HG02852 (cell line): ENCODE measurements at regions not wholly inside any gene's neighbourhood (a gene's known extent, or its start where the extent isn't known, plus 50 kb on each side); places are given as distances from the start of the nearest gene placed in this dataset.

Experiments
- ATAC-seq: cut with Tn5 transposase; IDR thresholded peaks from one replicate; pipeline ENCODE4 v1.9.1; 2021; ENCODE audit warnings: mild to moderate bottlenecking, moderate library complexity; ENCODE audit not compliant: unreplicated experiment

DNA sequence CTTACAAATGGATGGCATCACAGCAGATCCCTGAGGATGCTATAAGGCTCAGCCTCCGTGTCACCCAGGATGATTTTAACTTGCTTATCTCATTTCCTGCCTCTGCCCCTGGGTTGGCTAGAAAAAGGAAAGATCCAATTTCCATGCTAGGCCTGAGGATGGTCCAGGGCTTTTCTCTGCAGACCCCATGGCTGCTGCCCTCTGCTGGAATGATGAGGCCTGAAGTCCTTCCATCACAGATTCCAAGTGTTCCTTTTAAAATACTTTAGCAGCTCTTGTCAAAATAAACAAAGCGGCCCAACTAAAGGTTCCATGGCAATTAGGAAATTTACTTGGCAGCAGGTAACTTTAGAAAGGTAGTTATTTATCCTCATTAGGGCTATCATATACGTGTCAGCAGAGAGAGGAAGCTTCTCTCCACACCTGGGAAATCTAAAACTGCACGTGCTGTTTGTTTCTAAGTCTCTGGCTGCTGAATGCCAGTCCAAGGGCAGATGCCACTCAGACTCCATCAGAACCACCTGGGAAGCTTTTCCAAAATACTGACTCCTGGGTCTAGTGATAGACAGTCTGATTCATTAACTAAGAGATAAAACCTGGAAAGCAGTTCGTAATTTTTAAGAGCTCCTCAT is 401.9 kb upstream of the IL12A start:
- no peak for ATAC-seq

DNA sequence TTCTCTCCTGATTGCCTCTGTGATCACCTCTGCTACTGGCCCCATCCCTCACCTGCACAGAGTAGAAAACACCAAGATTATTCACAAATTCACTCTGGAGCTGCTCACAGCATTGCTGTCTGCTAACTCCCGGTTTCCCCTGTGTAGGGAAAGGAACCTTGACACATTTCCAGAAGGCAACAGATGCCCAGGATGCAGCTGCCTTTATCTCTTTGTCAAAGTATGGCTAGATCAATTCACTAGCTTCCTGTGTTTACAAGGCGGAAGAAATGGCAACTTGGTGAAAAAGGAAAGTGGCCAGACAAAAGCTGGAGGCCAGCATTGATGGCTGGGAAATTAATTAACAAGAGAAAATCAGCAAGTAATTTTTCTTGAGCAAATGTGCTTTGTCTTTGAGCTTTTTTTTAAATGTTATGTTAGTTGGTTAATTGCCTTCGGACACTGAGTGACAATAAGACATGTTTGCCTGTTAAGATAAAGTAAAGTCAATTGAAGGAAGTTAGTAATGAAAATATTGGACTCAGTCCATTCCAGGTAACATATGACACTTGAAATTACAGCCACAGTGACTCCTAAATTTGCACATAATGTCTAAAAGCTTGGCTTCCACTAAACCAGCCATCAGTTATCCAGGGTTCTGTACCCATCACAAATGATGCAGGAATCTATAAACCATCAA is 394.6 kb upstream of the IL12A start:
- no peak for ATAC-seq

DNA sequence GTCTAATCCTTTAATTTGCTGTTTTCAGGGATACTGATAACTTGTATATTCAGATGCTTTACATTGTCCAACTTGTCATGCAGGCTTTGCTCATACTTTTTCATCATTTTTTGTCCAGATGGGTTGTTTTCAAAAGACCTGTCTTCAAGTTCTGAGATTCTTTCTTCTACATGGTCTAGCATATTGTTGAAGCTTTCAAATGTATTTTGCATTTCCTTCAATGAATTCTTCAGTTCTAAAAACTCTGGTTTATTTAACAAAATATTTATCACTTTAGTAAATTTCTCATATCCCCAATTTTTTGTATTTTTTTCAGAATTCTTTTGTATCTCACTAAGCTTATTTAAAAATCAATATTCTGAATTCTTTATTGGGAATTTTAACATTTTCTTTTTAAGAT is 388.3 kb upstream of the IL12A start:
- no peak for ATAC-seq

DNA sequence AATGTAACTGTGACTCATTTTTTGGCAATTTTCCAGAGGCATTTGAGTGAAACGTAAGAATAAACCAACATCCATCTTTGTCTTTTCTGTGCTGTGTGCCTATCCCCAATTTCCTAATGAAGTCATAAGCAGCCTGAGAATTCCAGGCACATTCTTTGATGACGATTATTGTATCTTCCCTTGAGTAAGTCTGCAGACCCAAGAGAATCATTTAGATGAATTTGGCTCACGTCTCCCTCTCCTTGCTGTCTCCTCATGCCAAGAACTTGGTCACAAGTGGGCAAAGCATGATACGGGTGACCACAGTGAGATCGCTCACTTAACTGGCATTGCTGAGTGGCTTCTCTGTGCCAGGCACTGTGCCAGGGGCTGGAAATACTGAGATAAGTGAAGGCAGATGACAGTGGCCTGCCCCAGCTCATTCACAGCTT is 384.5 kb upstream of the IL12A start:
- ATAC-seq, result no peak

DNA sequence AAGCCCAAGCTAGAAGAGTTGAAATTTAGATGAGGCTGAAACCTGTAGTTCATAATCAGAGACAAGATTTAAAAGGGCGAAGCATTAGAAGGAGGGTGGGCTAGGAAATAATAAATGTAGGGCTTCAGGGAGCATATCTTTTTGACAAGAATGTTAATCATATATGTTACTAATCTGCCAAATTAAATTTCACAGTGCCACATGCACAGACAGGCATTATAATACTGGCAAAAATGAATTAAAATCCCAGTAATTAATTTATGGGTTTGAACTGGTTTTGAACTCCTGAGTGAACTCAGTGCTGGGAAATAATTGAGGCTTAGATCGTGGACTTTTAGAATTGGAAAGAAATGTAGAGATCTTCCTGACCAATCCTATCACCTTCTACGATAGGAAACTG is 383.5 kb upstream of the IL12A start:
- no peak for ATAC-seq

GRCh38 chr3:159605776-159606175 is 382.9 kb upstream of the IL12A start:
- ATAC-seq, result no peak

DNA sequence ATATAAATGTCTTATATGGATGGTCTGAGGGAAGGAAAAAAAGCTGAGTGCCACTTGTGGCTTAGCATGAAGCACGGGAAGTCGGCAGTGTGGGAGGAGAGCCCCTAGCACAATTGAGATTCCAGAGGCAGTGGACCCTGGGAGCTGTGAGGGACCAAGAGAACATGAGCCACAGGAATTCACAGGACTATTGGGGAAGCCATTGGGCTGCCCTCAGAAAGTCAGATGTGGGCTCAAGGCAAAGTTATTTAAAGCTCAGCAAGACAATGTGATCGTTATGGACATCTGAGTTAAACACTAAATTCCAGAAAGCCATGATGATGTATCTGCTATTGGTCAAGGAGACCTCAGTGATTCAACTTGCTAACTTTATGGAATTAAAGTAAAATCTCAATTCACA is 380.8 kb upstream of the IL12A start:
- ATAC-seq, result no peak

DNA sequence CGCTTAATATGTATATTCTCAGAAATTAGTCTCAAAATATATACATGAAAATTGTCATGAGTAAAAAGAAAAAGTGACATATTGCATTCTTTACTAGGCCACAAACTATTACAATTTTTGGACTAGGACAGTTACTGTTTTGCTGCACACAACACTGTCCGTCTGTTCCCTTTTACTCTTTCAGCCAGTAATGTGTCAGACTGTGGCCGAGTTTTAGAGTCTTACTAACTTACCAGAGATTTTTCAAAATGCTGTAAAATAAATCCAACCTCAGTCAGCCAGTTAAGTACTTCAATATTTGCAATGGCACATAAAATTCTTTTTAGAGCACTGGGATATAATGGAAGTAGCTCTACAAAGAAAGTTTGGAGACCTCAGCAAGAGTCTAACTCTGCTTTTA is 380.3 kb upstream of the IL12A start:
- no peak for ATAC-seq

GRCh38 chr3:159609625-159610024 is 379.0 kb upstream of the IL12A start:
- ATAC-seq, result no peak

- no peak for ATAC-seq
Measured at GRCh38 chr3:159616234-159616825, 372.3 kb upstream of the IL12A start.

GRCh38 chr3:159619341-159619885 is 369.2 kb upstream of the IL12A start:
- no peak for ATAC-seq

DNA sequence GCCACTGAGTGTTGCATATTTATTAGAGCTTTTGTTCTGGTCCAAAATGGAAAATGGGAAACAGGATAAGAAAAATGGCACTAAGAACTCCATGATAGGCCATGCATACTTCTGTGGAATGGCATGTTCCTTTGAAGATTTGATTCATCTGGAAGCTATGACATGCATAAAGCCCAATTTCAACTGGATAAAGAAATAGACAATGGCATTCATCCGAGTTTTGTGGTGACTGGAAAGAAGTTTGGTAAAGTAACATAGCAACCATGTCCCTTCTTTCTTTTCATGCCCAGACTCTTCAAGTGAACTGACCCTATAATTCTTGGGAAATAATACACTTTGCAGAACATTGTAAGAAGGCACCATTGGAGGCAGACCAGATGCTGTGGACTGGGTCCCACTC is 368.4 kb upstream of the IL12A start:
- ATAC-seq, result no peak

GRCh38 chr3:159620873-159621272 is 367.8 kb upstream of the IL12A start:
- ATAC-seq, result no peak

DNA sequence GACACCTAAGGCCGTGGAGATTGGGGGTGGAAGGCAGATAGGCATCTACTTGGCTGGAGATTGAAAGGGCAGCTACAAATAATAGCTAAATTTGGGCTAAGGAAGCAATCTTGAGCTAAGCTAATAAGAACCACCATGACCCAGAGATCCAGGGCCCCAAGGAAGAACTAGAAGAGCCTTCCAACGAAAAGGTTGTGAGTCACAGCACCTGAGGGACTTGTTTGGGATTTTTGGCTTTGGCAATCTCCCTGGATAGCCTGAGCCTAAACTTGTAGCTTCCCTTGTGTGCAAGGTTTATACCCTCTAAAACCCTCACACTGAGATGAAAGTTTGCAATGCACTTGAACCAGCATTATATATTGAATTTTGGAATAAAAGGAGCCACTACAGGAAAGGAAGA is 364.0 kb upstream of the IL12A start:
- ATAC-seq, result no peak

GRCh38 chr3:159625594-159625993 is 363.0 kb upstream of the IL12A start:
- ATAC-seq, result no peak

GRCh38 chr3:159626598-159626997 is 362.0 kb upstream of the IL12A start:
- no peak for ATAC-seq

DNA sequence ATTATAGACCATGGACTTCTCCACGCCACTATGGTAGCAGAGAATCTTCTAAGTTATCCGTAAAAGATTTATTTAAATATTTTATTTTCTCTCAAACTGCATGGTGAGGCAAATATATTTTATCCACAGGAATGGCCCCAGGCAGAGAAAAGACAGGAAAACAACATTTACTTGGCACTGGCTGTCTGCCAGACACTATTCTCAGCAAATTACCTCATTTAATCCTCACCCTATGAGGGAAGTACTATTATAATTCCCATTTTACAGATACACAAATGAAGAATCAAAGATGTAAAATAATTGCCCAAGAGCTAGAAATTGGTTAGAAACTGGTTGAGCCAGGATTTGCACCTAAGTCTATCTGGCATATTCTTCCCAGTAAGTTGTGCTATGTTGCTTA is 361.4 kb upstream of the IL12A start:
- ATAC-seq, result no peak

DNA sequence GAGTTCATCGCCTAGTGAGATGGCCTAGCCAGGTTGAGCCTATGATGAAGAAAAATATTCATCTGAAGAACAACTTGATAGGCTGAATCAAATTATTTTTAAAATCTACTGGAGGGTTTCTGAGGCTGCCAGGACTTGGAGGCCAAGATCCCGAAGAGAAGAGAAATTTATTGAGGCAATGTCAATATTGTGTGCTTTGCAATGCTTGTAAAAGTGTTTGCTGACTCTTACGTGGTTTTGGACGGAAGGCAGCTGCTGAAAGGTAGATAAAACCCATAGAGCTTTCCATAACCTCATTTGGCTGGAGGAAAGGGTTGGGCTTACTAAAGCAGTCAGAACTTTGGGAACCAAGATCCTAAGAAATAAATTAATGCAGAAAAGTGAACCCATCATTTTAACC is 361.0 kb upstream of the IL12A start:
- no peak for ATAC-seq

DNA sequence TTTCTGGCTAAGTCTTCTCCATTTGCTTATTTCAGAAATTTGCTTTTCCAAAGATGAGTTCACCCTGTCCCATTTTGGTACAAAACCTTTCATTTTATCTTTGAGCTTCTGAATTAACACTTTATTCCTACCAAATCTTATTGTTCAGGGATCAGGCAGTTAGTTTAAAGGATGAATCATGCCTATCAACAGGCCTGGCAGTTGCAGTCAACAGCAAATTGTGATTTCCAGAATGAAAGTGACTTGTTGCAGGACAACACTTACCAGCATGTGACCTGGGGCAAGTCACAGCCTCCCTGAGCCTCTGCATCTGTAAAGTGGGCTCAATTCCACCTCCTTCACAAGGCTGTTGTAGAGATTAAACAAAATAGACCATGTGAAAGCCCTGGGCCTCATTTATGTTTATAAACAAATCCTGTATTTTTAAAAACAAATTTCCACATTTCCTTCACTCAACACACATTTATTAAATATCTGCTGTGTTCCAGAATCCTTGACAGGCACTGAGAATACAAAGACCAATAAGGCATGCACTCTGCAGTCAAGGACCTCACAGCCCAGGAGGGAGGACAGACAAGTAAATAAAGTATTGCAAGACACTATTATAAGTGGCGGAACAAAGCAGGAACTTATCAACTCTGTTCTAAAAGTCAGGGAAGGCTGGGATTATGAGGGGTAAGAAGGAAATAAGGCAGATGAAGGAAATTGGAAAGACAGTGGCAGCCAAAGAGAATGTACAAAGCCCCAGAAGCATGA is 359.1 kb upstream of the IL12A start:
- ATAC-seq, result no peak

DNA sequence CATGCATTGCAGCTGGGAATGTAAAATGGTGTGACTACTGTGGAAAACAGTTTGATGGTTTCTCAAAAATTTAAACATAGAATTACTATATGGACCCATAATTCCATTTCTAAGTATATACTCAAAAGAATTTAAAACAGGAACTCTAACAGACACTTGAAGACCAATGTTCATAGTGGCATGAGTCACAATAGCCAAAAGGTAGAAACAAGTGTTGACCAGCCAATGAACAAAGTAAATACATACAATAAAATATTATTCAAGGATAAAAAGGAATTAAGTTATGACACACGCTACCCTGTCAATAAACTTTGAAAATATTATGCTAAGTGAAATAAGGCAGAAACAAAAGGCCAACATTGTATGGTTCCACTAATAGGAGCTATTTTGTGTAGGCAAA is 357.4 kb upstream of the IL12A start:
- ATAC-seq, result no peak

DNA sequence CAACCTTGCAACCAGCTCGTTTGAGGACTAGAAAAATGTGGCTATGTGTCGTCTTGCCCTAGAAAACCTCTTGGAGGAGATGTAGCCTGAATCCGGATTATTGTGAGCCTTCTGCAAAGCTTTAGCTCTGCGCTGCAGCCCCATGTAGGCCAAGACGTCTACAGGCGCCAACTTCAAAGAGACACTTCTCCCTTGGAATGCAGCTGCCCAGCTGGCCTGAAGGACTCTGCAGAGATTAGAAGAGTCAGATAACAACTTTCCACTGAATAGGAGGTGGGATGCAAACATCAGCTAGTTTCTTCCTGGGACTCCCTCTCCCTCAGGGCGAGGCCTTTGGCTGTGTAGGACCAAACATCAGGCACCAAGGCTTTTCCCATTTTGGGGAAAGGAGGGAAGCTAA is 356.5 kb upstream of the IL12A start:
- ATAC-seq, result no peak

DNA sequence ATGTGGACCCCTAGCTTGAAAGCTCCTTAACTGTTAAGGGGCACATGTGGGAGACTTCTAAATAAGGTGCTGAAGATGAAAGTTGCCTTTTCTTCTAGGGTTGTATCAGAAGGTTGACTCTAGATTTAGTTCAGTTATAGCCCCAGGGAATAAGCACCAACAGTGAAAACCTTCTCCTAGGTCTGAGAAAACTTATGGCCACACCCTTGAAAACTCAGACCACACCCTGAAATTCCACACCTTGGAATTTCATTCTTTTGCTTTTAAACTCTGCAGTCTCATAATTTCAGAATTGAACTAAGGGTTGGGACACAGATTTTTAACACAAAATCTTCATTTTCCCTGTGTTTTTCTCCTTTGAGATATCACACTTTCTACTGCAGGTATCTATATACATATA is 355.8 kb upstream of the IL12A start:
- ATAC-seq, result no peak
